ENCODE measurements at regions not wholly inside any gene's neighbourhood (a gene's known extent, or its start where the extent isn't known, plus 50 kb on each side); places are given as distances from the start of the nearest gene placed in this dataset.

DNA sequence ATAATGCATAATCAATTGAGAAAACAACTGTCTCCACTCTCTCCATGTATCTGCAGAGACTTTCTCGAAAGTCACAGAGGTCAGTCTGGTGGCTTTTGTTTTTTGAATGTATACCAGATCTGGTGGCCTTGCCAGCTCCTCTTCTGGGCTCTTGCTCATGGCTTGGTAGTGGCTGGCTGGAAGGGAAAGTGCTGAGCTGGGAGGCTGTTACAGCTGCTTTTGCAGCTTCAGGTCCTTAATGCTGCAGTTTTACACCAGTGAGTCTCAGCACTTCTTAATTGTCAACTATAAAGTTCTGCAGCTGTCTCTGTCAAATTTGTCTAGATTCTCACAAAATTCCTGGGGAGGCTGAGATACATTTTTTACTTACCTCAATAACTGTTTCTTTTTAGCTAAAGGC lies 390.0 kb downstream of the GRXCR1 start:
- intact Hi-C loops (cut with micrococcal nuclease; ENCODE audit: unreplicated experiment) (no loop called here), in situ Hi-C loops (cut with HindIII; ENCODE audit: extremely low pct_ligation_motif_present, low pct_unique_long_range_greater_than_20kb) (no loop called here)
- H3K4me1 ChIP-seq (ENCODE audit: insufficient read depth, low read length) = no peaks in the 10 kb centered on the region
- H3K79me2 ChIP-seq (ENCODE audit: insufficient read depth, low read length) = no peaks in the 10 kb centered on the region
- H2AFZ ChIP-seq (ENCODE audit: low read length) = no peak overlapping the region
- CTCF ChIA-PET (ENCODE audit: low intra/inter-chr PET ratio, low total read pairs) = no interaction called here
- no peak overlapping the region for H3K9ac ChIP-seq (ENCODE audit: insufficient read depth, low read depth, low read length)
- no peaks in the 10 kb centered on the region for H4K20me1 ChIP-seq (ENCODE audit: insufficient read depth, low read length)
- H3K27me3 ChIP-seq (ENCODE audit: control insufficient read depth in 1 of 2, insufficient read depth in 2 of 2, low read length in 2 of 2) = no peaks in the 10 kb centered on the region
- DNase-seq (ENCODE audit: low spot score) (no peak), FAIRE-seq (no peak), ATAC-seq (no peak)
- no TSS peak for BruUV-seq (replicated peaks)
- no peak overlapping the region for H3K4me2 ChIP-seq (ENCODE audit: low read depth, low read length)
- H3K36me3 ChIP-seq (replicated peaks in 1 of 2; ENCODE audit: control insufficient read depth in 1 of 2, insufficient read depth in 2 of 2, low read length in 2 of 2) = no peaks in the 10 kb centered on the region
- H3K9me3 ChIP-seq (ENCODE audit: low read length) = peaks cover 10% of the 10 kb centered on the region
- no peak overlapping the region for H3K4me3 ChIP-seq (replicated peaks in 1 of 3; ENCODE audit: insufficient read depth in 1 of 3, low read depth in 2 of 3, low read length in 3 of 3)
- POLR2A ChIA-PET = no interaction called here
- no peak overlapping the region for H3K27ac ChIP-seq (ENCODE audit: extremely low read length, insufficient read depth, low read length)
- 0% methylated on average over 1 of the region's 1 CpG for WGBS (ENCODE audit: low lambda C conversion rate)
- TF ChIP-seq, protein P1, sequence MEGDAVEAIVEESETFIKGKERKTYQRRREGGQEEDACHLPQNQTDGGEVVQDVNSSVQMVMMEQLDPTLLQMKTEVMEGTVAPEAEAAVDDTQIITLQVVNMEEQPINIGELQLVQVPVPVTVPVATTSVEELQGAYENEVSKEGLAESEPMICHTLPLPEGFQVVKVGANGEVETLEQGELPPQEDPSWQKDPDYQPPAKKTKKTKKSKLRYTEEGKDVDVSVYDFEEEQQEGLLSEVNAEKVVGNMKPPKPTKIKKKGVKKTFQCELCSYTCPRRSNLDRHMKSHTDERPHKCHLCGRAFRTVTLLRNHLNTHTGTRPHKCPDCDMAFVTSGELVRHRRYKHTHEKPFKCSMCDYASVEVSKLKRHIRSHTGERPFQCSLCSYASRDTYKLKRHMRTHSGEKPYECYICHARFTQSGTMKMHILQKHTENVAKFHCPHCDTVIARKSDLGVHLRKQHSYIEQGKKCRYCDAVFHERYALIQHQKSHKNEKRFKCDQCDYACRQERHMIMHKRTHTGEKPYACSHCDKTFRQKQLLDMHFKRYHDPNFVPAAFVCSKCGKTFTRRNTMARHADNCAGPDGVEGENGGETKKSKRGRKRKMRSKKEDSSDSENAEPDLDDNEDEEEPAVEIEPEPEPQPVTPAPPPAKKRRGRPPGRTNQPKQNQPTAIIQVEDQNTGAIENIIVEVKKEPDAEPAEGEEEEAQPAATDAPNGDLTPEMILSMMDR (CRISPR knock-in tag; IDR thresholded peaks at IDR 0.05) = no peak
- TF ChIP-seq, protein P2, sequence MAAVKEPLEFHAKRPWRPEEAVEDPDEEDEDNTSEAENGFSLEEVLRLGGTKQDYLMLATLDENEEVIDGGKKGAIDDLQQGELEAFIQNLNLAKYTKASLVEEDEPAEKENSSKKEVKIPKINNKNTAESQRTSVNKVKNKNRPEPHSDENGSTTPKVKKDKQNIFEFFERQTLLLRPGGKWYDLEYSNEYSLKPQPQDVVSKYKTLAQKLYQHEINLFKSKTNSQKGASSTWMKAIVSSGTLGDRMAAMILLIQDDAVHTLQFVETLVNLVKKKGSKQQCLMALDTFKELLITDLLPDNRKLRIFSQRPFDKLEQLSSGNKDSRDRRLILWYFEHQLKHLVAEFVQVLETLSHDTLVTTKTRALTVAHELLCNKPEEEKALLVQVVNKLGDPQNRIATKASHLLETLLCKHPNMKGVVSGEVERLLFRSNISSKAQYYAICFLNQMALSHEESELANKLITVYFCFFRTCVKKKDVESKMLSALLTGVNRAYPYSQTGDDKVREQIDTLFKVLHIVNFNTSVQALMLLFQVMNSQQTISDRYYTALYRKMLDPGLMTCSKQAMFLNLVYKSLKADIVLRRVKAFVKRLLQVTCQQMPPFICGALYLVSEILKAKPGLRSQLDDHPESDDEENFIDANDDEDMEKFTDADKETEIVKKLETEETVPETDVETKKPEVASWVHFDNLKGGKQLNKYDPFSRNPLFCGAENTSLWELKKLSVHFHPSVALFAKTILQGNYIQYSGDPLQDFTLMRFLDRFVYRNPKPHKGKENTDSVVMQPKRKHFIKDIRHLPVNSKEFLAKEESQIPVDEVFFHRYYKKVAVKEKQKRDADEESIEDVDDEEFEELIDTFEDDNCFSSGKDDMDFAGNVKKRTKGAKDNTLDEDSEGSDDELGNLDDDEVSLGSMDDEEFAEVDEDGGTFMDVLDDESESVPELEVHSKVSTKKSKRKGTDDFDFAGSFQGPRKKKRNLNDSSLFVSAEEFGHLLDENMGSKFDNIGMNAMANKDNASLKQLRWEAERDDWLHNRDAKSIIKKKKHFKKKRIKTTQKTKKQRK (IDR thresholded peaks at IDR 0.05; ENCODE audit: low read length) = no peak
- TF ChIP-seq, protein P3, sequence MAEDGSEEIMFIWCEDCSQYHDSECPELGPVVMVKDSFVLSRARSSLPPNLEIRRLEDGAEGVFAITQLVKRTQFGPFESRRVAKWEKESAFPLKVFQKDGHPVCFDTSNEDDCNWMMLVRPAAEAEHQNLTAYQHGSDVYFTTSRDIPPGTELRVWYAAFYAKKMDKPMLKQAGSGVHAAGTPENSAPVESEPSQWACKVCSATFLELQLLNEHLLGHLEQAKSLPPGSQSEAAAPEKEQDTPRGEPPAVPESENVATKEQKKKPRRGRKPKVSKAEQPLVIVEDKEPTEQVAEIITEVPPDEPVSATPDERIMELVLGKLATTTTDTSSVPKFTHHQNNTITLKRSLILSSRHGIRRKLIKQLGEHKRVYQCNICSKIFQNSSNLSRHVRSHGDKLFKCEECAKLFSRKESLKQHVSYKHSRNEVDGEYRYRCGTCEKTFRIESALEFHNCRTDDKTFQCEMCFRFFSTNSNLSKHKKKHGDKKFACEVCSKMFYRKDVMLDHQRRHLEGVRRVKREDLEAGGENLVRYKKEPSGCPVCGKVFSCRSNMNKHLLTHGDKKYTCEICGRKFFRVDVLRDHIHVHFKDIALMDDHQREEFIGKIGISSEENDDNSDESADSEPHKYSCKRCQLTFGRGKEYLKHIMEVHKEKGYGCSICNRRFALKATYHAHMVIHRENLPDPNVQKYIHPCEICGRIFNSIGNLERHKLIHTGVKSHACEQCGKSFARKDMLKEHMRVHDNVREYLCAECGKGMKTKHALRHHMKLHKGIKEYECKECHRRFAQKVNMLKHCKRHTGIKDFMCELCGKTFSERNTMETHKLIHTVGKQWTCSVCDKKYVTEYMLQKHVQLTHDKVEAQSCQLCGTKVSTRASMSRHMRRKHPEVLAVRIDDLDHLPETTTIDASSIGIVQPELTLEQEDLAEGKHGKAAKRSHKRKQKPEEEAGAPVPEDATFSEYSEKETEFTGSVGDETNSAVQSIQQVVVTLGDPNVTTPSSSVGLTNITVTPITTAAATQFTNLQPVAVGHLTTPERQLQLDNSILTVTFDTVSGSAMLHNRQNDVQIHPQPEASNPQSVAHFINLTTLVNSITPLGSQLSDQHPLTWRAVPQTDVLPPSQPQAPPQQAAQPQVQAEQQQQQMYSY (CRISPR knock-in tag; IDR thresholded peaks at IDR 0.05) = no peak
- no peak for TF ChIP-seq HOXA7 (CRISPR knock-in tag; IDR thresholded peaks at IDR 0.05)
- no peak for TF ChIP-seq FOXA1 (IDR thresholded peaks at IDR 0.05)
- no peak for TF ChIP-seq FOXA1 (CRISPR knock-in tag; IDR thresholded peaks at IDR 0.05)
- no peak for TF ChIP-seq PCBP1 (IDR thresholded peaks at IDR 0.05; ENCODE audit: borderline replicate concordance, low read depth, low read length)
- TF ChIP-seq SOX5 (CRISPR knock-in tag; IDR thresholded peaks at IDR 0.05; ENCODE audit: borderline replicate concordance) = no peak
- TF ChIP-seq ZFYVE20 (CRISPR knock-in tag; IDR thresholded peaks at IDR 0.05; ENCODE audit: borderline replicate concordance, low read depth) = no peak
- no peak for TF ChIP-seq NFKB2 (CRISPR knock-in tag; IDR thresholded peaks at IDR 0.05; ENCODE audit: borderline replicate concordance)
- no peak for TF ChIP-seq NFIC (IDR thresholded peaks at IDR 0.05; ENCODE audit: low read length)
- TF ChIP-seq SPEN (CRISPR knock-in tag; IDR thresholded peaks at IDR 0.05; ENCODE audit: low read depth) = no peak
- TF ChIP-seq GPN1 (CRISPR knock-in tag; IDR thresholded peaks at IDR 0.05; ENCODE audit: borderline replicate concordance) = no peak
- no peak for TF ChIP-seq ZNF549 (CRISPR knock-in tag; IDR thresholded peaks at IDR 0.05)
- TF ChIP-seq THAP11 (CRISPR knock-in tag; IDR thresholded peaks at IDR 0.05) = no peak

Data from HepG2 (cell line).